ENCODE measurements at regions not wholly inside any gene's neighbourhood (a gene's known extent, or its start where the extent isn't known, plus 50 kb on each side); places are given as distances from the start of the nearest gene placed in this dataset.

- TF ChIP-seq, protein P1, sequence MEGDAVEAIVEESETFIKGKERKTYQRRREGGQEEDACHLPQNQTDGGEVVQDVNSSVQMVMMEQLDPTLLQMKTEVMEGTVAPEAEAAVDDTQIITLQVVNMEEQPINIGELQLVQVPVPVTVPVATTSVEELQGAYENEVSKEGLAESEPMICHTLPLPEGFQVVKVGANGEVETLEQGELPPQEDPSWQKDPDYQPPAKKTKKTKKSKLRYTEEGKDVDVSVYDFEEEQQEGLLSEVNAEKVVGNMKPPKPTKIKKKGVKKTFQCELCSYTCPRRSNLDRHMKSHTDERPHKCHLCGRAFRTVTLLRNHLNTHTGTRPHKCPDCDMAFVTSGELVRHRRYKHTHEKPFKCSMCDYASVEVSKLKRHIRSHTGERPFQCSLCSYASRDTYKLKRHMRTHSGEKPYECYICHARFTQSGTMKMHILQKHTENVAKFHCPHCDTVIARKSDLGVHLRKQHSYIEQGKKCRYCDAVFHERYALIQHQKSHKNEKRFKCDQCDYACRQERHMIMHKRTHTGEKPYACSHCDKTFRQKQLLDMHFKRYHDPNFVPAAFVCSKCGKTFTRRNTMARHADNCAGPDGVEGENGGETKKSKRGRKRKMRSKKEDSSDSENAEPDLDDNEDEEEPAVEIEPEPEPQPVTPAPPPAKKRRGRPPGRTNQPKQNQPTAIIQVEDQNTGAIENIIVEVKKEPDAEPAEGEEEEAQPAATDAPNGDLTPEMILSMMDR (IDR thresholded peaks at IDR 0.05): no peak
- no peak for TF ChIP-seq POLR2A (IDR thresholded peaks at IDR 0.05)
Measured at GRCh38 chr2:191481305-191482070, 196.4 kb upstream of the NABP1 start.

Data from lower leg skin (tissue), 3 donors.